GM12892 (cell line): ENCODE measurements at regions not wholly inside any gene's neighbourhood (a gene's known extent, or its start where the extent isn't known, plus 50 kb on each side); places are given as distances from the start of the nearest gene placed in this dataset.

Experiments
- POLR2A ChIP-seq: IDR thresholded peaks from 2 replicates; pipeline ENCODE4 v1.6.1; 2011; ENCODE audit warnings: low read depth, low read length, control low read depth
- POLR2AphosphoS5 ChIP-seq: IDR thresholded peaks from 2 replicates; pipeline ENCODE4 v1.6.1; 2011; ENCODE audit warnings: low read depth, low read length, control low read depth
- TAF1 ChIP-seq: IDR thresholded peaks from 2 replicates; pipeline ENCODE4 v1.6.1; 2011; ENCODE audit warnings: low read depth, mild to moderate bottlenecking, control low read depth, low read length, borderline replicate concordance

GRCh38 chr13:73740666-73741065, 393.5 kb downstream of the KLF12 start:
- TF ChIP-seq POLR2A (no peak), POLR2AphosphoS5 (no peak), TAF1 (no peak)
